ENCODE measurements at regions not wholly inside any gene's neighbourhood (a gene's known extent, or its start where the extent isn't known, plus 50 kb on each side); places are given as distances from the start of the nearest gene placed in this dataset.

DNA sequence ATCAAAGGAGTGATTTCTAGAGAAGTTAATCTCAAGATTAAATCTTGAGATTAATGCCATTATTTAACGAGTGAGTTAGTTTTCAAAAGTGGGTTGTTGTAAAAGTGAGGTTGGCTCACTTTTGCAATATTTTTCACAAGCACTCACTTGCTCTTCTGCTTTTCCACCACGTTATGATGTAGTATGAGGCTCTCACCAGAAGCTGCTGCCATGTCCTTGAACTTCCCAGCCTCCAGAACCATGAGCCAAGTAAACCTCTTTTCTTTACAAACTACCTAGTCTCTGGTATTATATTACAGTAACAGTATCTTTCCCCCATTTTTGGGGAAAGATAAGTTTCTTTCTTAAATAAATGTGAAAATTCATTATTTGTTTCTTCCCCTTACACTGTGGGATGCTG lies 227.6 kb upstream of the ZFP64 start:
- no peaks in the 10 kb centered on the region for H3K9me3 ChIP-seq
- no peaks in the 10 kb centered on the region for H3K36me3 ChIP-seq
- no peak overlapping the region for H3K4me3 ChIP-seq (ENCODE audit: low read depth in 1 of 2, low read length in 1 of 2)
- H3K27me3 ChIP-seq: no peaks in the 10 kb centered on the region
- H3K27ac ChIP-seq: no peak overlapping the region
- no peaks in the 10 kb centered on the region for H3K4me1 ChIP-seq (ENCODE audit: control insufficient read depth in 1 of 2, insufficient read depth in 1 of 2, low read depth in 1 of 2, low read length in 1 of 2)
- no peak for TF ChIP-seq CTCF (IDR thresholded peaks at IDR 0.05)

GRCh38 chr20:52416953-52417352 lies 225.4 kb upstream of the ZFP64 start:
- H3K36me3 ChIP-seq: no peaks in the 10 kb centered on the region
- H3K4me1 ChIP-seq (ENCODE audit: control insufficient read depth in 1 of 2, insufficient read depth in 1 of 2, low read depth in 1 of 2, low read length in 1 of 2): no peaks in the 10 kb centered on the region
- TF ChIP-seq CTCF (IDR thresholded peaks at IDR 0.05): no peak
- no peaks in the 10 kb centered on the region for H3K9me3 ChIP-seq
- no peaks in the 10 kb centered on the region for H3K27me3 ChIP-seq
- H3K27ac ChIP-seq: no peak overlapping the region
- H3K4me3 ChIP-seq (ENCODE audit: low read depth in 1 of 2, low read length in 1 of 2): no peak overlapping the region

GRCh38 chr20:52411611-52412010 lies 220.0 kb upstream of the ZFP64 start:
- Histone ChIP-seq H3K4me1 (ENCODE audit: control insufficient read depth in 1 of 2, insufficient read depth in 1 of 2, low read depth in 1 of 2, low read length in 1 of 2) (peaks cover 0 to 6% of the 10 kb centered on the region in 2 experiments), H3K27me3 (no peaks in the 10 kb centered on the region), H3K36me3 (no peaks in the 10 kb centered on the region), H3K9me3 (no peaks in the 10 kb centered on the region), H3K27ac (no peak overlapping the region), H3K4me3 (ENCODE audit: low read depth in 1 of 2, low read length in 1 of 2) (no peak overlapping the region)
- TF ChIP-seq CTCF (IDR thresholded peaks at IDR 0.05): no peak

GRCh38 chr20:52410731-52411234 lies 219.2 kb upstream of the ZFP64 start:
- Histone ChIP-seq H3K36me3 (no peaks in the 10 kb centered on the region), H3K4me1 (ENCODE audit: control insufficient read depth in 1 of 2, insufficient read depth in 1 of 2, low read depth in 1 of 2, low read length in 1 of 2) (peaks cover 0 to 6% of the 10 kb centered on the region in 2 experiments), H3K27me3 (no peaks in the 10 kb centered on the region), H3K4me3 (ENCODE audit: low read depth in 1 of 2, low read length in 1 of 2) (no peak overlapping the region), H3K27ac (no peak overlapping the region), H3K9me3 (no peaks in the 10 kb centered on the region)
- no peak for TF ChIP-seq CTCF (IDR thresholded peaks at IDR 0.05)

GRCh38 chr20:52410182-52410647 lies 218.6 kb upstream of the ZFP64 start:
- H3K4me3 ChIP-seq (ENCODE audit: low read depth in 1 of 2, low read length in 1 of 2): no peak overlapping the region
- H3K27ac ChIP-seq: no peak overlapping the region
- H3K27me3 ChIP-seq: no peaks in the 10 kb centered on the region
- peaks cover 0 to 9% of the 10 kb centered on the region in 2 experiments for H3K4me1 ChIP-seq (ENCODE audit: control insufficient read depth in 1 of 2, insufficient read depth in 1 of 2, low read depth in 1 of 2, low read length in 1 of 2)
- TF ChIP-seq CTCF (IDR thresholded peaks at IDR 0.05): no peak
- no peaks in the 10 kb centered on the region for H3K9me3 ChIP-seq
- H3K36me3 ChIP-seq: no peaks in the 10 kb centered on the region

GRCh38 chr20:52405986-52406385 lies 214.4 kb upstream of the ZFP64 start:
- no peak overlapping the region for H3K27ac ChIP-seq
- no peak for TF ChIP-seq CTCF (IDR thresholded peaks at IDR 0.05)
- no peaks in the 10 kb centered on the region for H3K27me3 ChIP-seq
- H3K36me3 ChIP-seq: no peaks in the 10 kb centered on the region
- no peaks in the 10 kb centered on the region for H3K9me3 ChIP-seq
- peaks cover 0 to 9% of the 10 kb centered on the region in 2 experiments for H3K4me1 ChIP-seq (ENCODE audit: control insufficient read depth in 1 of 2, insufficient read depth in 1 of 2, low read depth in 1 of 2, low read length in 1 of 2)
- H3K4me3 ChIP-seq (ENCODE audit: low read depth in 1 of 2, low read length in 1 of 2): no peak overlapping the region
